SK-N-SH (cell line): ENCODE measurements at regions not wholly inside any gene's neighbourhood (a gene's known extent, or its start where the extent isn't known, plus 50 kb on each side); places are given as distances from the start of the nearest gene placed in this dataset.

Experiments used
- POLR2AphosphoS5 ChIP-seq: IDR thresholded peaks from 2 replicates; pipeline ENCODE4 v1.6.1; 2012; ENCODE audit warnings: low read depth, low read length
- SIN3A ChIP-seq: IDR thresholded peaks from 2 replicates; pipeline ENCODE4 v1.6.1; 2012; ENCODE audit warnings: low read depth, mild to moderate bottlenecking, low read length, moderate library complexity, borderline replicate concordance
- TF ChIP-seq, protein P1 (sequence below): fragments of 200-600 bp; sonication (generic); IDR thresholded peaks from 2 replicates; pipeline ENCODE4 v1.6.1; 2017; ENCODE audit warnings: antibody characterized with exemption, mild to moderate bottlenecking, moderate library complexity
- TF ChIP-seq, protein P2 (sequence below): IDR thresholded peaks from 2 replicates; pipeline ENCODE4 v1.6.1; 2012; ENCODE audit warnings: mild to moderate bottlenecking, low read depth, low read length, moderate library complexity

DNA sequence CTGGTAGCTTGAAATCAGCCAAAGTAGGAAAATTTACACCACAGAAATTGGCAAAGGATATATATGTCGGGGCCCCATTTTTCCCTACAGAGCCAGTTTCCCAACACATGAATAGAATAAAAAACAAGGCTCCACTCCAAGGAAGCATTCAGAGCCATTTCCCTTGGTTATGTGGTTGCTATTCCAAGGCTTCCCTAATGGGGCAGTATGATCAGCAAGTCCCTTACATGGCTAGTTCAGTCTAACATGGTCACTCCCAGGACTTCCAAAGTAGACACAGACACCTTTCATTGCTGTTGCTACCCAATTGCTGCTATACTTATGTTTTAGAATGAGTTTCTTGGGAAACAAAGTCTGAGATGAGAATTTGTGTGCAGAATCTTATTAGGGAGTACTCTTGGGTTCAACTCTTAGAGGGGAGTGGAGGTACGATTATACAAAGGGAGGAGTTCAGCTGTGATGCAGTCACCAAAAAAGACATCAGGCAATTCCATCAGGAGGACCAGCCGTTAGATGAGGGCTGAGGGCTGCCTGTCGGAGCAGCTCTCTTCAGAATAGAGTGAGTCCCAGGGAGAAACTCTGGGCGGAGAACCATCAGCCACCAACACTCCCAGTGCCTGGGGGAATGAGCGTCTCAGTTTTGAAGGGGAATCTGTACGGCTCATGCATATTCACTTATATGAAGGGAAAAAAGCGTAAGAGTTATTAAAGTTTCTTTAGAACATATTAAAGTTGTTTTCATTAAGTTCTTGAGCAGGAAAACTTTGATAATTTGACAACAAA lies 92.9 kb downstream of the C21orf91 start:
- TF ChIP-seq, protein P1, sequence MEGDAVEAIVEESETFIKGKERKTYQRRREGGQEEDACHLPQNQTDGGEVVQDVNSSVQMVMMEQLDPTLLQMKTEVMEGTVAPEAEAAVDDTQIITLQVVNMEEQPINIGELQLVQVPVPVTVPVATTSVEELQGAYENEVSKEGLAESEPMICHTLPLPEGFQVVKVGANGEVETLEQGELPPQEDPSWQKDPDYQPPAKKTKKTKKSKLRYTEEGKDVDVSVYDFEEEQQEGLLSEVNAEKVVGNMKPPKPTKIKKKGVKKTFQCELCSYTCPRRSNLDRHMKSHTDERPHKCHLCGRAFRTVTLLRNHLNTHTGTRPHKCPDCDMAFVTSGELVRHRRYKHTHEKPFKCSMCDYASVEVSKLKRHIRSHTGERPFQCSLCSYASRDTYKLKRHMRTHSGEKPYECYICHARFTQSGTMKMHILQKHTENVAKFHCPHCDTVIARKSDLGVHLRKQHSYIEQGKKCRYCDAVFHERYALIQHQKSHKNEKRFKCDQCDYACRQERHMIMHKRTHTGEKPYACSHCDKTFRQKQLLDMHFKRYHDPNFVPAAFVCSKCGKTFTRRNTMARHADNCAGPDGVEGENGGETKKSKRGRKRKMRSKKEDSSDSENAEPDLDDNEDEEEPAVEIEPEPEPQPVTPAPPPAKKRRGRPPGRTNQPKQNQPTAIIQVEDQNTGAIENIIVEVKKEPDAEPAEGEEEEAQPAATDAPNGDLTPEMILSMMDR = peak; percentile 43
- TF ChIP-seq, protein P2, sequence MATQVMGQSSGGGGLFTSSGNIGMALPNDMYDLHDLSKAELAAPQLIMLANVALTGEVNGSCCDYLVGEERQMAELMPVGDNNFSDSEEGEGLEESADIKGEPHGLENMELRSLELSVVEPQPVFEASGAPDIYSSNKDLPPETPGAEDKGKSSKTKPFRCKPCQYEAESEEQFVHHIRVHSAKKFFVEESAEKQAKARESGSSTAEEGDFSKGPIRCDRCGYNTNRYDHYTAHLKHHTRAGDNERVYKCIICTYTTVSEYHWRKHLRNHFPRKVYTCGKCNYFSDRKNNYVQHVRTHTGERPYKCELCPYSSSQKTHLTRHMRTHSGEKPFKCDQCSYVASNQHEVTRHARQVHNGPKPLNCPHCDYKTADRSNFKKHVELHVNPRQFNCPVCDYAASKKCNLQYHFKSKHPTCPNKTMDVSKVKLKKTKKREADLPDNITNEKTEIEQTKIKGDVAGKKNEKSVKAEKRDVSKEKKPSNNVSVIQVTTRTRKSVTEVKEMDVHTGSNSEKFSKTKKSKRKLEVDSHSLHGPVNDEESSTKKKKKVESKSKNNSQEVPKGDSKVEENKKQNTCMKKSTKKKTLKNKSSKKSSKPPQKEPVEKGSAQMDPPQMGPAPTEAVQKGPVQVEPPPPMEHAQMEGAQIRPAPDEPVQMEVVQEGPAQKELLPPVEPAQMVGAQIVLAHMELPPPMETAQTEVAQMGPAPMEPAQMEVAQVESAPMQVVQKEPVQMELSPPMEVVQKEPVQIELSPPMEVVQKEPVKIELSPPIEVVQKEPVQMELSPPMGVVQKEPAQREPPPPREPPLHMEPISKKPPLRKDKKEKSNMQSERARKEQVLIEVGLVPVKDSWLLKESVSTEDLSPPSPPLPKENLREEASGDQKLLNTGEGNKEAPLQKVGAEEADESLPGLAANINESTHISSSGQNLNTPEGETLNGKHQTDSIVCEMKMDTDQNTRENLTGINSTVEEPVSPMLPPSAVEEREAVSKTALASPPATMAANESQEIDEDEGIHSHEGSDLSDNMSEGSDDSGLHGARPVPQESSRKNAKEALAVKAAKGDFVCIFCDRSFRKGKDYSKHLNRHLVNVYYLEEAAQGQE = no peak
- no peak for TF ChIP-seq SIN3A
- TF ChIP-seq POLR2AphosphoS5 = no peak
